Ecto neural progenitor cell (in vitro differentiated cells): ENCODE measurements at regions not wholly inside any gene's neighbourhood (a gene's known extent, or its start where the extent isn't known, plus 50 kb on each side); places are given as distances from the start of the nearest gene placed in this dataset.
"Not testable (repeated sequence)": the region's sequence is repeated elsewhere in the genome, so short reads cannot be mapped to it uniquely, and the experiment has no call there.

Experiments
- DNase-seq: peaks from one replicate; pipeline ENCODE4 v3.0.0-alpha.2; 2018; ENCODE audit warnings: low spot score

DNA sequence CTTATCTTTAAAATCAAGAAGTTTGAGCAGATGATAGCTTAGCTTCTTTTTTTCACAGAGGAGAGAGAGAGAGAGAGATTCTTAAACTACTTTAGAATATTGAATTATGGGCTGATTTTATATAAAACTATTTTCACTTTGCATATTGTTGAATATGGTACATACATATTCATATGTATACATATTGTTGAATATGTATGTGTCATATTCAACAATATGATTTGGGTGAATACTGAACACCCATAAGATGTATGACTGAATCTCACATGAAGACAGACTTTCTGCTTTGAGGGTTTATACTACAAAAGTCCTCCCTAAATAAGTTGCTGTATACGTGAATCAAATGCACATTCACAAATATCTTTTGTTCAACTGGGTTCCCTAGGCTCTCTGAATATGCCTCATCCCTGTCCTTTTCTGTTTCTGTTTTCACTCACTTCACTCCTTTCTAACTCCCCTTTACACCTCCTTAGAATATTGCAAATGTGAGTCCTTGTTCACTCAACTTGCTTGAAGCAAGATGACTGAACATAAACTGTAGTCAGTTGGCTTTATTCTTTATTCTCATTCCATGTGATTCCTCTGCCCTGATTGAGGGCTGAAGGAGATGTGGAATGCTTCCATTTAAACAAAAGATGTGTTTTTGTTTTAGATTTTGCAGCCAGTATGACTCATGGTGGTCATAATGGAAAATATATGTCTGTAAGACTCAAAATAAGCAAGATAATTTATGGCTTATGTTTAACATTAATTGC is 225.4 kb upstream of the DAB2 start:
- no peak for DNase-seq

DNA sequence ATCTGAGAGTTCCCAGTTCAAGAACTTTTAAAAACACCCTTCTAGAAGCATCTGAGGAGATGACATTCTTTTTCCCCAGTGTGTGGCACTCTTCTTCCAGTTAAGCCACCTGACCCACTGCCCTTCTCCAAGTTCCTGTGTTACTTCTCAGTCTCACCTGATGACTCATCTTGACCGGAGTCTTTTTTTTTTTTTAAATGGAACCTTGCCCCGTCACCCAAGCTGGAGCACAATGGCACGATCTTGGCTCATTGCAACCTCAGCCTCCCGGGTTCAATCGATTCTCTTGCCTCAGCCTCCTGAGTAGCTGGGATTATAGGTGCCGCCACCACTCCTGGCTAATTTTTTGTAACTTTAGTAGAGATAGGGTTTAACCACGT is 224.1 kb upstream of the DAB2 start:
- DNase-seq: no peak

DNA sequence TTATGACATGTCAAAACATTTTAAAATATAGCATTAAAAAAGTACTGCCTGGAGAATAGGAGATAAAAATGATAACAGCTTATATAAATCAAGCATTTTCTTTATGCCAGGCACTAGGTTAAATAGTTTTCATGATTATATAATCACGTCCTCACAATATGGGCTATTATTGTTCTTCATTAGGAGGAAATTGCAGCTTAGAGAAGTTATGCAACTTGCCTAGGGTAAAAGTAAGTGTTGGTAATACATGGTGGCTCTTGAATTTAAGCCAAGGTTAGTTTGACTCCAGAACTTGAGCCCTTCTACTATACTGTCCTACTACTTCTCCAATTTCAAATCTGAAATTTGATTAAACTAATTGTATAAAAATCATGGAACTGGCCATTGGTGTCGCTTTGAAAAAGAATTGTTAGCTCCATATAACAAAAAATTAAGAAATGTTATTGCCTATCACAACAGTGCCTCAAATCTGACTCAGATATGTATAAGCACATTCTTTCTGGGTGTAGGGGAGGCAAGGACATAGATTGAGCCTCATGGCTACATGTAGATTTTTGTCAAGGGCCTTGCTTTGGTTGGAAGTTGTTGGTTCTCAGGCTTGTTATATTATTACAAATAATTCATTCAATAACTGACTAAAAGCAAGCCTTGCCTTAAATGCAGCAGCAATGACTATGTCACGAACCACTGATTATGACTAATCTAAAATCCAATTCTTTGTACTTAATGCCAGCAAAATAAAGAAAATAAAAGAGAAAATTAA is 223.5 kb upstream of the DAB2 start:
- no peak for DNase-seq

DNA sequence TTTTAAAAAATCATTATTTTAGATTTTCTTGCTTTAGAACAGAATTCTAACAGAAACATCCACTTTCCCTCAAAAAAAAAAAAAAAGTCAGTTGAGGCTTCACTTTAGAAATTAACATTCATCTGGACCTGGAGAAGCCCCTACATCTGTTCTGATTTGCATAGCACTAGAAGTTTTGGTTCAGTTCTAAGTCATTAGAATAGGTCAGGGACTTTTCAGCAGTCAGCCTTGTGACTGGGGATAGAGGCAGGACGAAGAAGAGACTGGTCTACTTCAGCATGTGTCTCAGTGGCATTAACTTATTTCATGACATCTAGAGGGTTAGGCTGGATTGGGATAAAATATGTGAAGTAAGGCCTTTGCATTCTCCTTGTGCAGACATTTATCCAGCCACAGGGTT is 215.8 kb upstream of the DAB2 start:
- no peak for DNase-seq

DNA sequence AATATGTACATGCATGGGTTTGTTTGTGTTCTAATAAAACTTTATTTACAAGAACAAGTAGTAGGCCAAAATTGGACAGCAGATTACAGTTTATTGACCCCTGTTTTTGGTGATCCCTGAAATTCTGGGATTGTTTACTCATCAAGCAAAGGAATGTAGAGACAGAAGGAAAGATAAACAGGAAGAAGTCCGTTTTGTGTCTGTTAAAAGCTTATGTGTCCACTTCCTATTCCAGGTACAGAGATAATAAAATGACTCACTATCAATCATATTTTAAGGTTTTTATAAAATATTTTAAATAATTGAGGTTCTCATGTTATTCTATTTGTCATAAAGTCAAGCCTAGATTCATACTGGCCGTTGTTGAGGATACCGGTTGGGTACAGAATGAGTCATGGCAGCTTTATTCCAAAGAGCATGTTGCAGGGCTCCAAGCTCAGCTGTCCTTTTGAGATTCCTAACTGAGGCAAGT is 214.9 kb upstream of the DAB2 start:
- DNase-seq: no peak

DNA sequence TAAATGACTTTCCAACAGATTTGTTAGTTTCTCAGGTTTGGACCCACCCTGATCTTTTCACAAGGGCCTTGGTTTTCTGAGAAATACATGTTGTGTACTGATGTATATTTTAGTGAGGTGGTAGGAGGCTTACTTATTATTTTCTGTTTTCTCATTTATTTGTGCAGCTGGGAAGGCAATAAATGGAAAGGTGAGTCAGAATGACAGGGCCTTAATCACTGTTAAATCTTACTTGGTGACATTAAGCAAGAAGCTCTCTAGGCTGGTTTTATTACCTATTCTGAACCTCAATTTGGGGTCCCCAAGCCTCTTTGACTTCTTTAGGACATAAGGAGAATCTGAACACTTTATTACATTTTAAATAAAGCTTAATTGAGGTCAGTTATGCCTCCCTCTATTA is 214.0 kb upstream of the DAB2 start:
- no peak for DNase-seq

DNA sequence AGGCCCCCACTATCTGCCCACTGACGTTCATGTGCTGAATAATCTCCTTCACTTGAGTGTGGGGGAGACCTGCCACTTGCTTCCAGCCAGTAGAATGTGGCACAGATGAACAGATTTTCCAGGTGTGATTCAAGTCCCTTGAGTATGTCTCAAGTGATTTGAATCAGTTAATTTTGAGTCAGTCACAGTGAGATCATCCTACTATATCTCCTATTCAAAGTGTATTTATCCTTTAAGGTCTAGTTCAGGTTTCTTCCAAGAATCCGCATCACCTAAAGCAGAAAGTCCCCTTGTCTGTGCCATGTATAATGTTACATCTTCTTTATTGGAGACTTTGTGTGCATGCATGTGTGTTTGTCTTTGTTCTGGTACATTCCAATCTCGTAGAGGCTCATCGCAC is 208.3 kb upstream of the DAB2 start:
- DNase-seq: no peak

DNA sequence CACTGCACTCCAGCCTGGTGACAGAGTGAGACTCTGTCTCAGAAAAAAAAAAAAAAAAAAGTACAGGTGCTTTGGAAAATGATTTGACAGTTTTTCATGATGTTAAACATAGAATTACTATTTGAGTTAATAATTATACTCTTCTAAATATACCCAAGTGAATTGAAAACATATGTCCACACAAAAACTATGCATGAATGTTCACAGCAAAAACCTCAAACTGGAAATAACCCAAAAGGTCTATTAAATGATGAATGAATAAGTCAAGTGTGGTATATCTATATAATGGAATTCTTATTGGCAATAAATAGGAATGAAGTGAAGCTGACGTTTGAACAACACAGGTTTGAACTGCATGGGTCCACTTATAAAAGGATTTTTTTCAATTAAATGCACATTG is 207.2 kb upstream of the DAB2 start:
- no peak for DNase-seq

DNA sequence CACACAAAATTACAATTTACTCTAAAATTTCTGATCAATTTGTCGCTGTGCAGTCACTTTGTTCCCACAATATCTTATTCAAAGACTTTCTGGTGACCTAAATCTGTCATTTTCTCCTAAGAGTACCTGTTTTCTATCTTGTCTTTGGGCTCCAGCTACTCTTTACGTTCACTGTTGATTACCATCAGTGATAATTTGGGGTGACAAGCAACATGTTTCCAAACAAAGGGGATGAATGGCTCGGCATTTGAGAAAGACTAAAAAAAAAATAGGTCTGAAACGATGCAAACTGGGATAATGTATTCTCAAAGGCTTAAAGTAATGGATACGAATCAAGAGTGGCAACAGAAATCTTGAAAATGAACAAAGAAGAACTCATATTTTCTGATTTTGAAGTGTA is 205.2 kb upstream of the DAB2 start:
- DNase-seq: no peak

DNA sequence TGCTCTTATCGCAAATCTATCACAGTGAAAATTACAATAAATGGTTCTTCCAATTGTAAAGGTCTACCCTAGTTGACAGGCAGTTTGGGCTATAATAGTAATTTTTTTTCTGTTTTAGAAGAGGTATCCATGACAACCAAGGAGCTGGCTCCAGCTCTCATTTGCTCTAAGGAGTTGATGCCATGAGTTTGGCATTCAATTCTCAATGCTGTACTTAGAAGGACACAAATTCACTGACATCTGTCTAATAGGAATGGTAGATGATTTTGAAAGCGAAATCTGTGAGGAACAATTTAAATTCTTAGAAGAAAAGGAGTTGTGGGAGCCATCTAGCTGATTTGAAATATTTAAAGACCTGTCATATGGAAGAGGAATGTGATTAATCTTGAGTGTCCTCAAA is 203.6 kb upstream of the DAB2 start:
- no peak for DNase-seq

DNA sequence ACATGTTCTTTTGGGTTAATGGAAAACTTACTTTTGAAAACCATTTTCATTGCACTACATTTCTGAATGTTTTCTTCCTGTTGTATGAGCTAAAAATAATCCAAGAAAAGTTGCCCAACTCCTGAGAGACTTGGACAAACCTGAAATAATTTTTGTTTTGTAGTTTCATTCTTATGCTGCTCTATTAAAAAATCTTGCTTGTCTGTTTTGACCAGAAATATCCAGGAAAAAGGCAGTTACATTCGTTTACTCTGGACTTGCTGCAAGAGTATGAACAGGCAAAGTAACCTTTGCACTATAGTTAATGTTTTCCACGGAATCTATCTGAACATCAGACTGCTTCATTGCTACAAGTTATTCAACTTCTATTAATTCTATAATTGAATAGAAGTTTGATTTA is 200.1 kb upstream of the DAB2 start:
- DNase-seq: no peak

DNA sequence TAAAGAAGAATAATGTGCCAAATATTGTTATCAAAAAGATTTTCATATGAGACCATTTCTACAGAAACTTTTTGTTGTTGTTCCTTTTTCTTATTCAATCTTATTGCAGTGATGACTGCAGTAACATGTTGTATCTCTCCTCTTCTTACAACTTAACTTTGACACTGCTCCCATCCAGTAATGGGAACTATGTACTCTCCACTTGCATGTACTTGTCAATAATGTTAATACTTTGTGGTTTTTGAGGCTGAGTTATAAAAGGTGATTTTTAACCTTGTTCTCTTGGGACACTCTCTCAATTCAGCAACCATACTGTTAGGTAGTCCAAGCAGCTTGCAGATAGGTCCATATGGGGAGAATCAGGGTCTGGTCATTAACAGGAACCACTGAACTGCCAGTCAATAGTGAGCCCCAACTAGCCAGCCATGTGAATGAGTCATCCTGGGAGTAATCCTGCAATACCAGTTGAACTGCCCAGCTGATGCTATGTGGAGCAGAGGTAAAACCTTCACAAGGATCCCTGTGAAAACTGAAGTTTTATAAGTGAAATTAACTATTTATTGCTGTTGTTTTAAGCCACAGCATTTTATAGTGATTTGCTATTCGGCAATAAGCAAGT is 199.6 kb upstream of the DAB2 start:
- no peak for DNase-seq

DNA sequence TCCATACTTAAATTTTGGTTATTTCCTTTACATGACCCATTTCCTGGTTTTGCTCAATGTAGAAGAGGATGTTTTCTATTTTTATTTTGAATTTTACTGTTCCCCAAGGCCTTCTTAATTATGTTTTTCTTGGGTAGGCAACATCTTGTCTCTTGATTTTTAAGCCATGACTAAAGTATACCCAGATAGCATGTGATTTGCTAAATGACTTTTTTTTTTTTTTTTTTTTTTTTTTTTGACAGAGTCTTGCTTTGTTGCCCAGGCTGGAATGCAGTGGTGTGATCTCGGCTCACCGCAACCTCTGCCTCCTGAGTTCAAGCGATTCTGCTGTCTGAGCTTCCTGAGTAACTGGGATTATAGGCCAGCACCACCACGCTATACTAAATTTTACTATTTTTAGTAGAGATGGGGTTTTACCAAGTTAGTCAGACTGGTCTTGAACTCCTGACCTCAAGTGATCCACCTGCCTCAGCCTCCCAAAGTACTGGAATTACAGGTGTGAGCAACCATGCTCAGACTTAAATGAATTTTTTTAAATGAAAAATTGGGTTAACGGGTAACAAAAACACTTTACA is 198.6 kb upstream of the DAB2 start:
- DNase-seq: no peak

DNA sequence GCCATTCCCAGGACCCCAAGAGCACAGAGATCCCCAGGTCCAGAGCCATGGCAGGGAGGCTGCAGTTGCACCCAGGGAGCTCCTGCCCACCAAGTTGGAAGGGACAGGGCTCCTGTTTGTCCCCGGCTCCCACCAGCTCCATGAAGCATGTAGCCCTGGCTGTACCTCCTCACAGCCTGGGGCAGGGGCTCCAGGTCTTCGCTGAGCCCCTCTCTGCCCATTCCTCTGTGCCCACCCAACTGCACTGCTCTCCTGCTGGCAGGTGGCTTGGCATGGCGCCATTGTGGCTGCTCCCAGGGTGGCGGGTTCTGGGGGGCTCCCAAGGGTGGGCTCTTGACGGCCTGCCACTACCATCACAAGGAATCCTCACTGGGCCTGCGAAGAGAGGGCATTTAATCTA is 197.5 kb upstream of the DAB2 start:
- no peak for DNase-seq

DNA sequence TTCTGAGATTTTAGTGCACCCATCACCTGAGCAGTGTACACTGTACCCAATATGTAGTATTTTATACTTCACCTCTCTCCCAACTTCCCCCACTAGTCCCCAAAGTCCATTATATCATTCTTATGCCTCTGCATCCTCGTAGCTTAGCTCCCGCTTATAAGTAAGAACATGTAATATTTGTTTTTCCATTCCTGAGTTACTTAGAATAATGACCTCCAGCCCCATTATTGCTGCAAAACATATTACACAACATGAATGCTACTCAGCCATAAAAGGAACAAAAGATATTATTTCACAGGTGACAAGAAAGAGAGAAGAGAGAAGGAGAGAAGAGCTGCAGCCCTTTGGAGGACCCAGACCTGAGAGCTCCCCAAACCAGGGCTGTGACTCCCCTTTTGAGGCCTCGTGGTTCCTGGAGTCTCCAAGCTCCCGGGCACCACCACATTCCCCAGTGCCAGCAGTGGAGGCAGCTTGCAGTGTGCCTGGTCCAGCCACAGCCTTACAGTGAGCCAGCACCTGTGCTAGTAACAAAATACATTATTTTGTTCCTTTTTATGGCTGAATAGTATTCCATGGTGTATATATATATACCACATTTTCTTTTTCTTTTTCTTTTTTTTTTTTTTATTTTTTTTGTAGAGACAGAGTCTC is 194.5 kb upstream of the DAB2 start:
- DNase-seq: no peak

DNA sequence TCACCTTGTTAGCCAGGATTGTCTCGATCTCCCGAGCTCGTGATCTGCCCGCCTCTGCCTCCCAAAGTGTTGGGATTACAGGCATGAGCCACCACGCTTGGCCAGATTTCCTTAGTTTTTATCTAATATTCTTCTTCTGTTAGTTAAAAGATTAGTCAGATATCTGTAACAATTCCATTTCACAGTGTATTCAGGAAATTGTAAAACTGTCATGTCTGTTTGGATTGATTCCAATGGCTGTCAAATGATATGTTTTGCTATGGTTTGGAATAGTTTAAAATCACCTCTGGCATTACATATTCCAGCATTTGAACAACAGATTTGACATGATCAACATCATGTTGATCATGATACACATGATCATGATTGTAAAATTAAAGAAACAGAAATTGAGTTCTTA is 193.6 kb upstream of the DAB2 start:
- no peak for DNase-seq

DNA sequence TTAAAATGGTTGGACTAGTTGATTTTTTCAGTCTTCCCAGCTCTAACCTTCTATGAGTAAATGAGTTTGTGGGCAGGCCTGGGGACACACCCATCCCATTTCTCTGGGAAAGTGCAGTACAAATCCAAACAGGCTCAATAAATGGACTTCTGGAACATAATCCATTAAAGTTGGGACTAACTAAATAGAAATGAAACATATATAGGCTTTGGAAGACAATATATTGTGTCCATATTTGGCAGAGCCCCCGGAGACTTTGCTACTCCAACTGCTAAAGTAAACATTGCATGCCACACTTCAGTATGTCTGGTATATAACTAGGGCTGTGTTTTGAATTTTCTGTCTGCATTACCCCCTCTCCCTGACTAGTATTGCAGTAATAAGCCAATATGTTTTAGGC is 191.4 kb upstream of the DAB2 start:
- no peak for DNase-seq

DNA sequence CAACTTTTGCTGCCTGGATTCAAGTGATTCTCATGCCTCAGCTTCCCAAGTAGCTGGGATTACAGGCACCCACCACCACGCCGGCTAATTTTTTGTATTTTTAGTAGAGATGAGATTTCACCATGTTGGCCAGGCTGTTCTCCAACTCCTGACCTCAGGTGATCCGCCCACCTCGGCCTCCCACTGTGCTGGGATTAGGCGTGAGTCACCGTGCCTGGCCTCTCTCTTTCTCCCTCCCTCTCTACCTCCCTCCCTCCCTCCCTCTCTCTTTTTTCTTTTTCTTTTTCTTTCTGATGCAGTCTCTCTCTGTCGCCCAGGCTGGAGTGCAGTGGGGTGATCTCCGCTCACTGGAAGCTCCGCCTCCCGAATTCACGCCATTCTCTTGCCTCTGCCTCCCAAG is 186.3 kb upstream of the DAB2 start:
- not testable (repeated sequence) for DNase-seq

DNA sequence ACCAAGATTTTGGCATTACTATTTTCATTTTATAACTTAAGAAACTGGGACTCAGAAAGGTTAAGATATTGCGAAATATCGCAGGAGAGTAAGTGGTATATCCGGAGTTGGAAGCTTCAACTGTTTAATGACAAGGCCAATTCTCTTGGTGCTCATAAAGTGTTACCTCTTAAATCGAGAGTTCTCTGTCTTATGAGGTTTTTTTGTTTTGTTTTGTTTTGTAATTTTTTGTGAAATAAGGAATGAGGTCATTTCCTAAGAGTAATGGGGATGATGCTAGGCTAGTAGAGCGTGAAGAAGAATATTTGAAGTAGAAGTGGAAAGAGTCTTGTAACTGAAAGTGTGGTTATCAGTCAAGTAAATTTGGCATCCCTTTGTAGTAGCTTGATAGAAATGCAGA is 183.2 kb upstream of the DAB2 start:
- DNase-seq: no peak

DNA sequence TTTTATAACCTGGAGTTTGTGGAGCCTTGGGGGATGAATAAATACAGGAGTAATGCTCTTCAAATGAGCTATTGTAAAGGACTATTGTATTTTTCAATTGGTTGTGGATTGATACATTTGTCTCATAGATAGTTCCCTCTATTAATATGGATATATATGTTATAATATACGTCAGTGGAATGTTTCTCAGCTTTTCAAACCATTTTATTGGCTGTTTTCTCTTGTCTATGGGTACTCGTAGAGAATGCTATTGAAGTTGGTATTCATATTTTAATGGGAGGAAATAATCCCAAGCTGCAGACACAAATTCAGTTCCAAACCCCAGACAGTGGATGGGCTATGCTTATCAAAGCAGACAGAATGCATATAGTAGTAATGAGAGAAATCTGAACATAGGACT is 181.8 kb upstream of the DAB2 start:
- no peak for DNase-seq

DNA sequence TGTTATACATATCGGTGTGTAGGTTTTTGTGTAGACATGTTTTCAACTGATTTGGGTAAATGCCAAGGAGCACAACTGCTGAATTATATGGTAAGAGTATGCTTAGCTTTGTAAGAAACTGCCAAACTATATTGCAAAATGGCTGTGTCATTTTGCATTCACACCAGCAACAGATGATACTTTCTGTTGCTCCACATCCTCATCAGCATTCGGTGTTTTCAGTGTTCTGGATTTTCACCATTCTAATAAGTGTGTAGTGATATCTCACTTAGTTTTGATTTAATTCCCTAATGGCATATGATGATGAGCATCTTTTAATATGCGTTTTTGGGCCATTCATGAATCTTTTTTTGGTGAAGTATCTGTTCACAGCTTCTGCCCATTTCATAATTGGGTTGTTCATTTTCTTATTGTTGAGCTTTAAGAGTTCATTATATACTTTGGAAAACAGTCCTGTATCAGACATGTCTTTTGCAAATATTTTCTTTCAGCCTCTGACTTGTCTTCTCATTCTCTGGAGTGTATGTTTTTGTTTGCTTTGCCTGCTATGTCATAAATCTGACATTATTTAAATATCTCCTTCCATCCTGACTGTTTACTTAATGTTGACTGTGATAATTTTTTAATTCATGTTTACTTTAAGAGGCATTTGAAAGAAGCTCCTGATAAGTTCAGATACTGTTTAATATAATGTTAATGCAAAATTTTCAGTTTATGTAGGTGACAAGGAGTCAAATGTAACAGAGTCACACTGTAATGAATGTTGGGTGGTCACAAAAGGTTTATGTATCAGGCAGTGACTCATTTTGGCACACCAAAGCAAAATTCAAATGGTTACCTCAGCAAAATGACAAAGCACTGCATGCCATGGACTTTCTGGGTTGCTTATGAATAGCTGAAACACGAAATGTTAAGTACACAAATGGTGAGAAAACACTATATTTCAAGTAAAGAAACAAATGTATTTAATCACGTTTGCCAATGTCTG is 181.1 kb upstream of the DAB2 start:
- no peak for DNase-seq
